CD4-positive, alpha-beta T cell treated with Interleukin-15 for 1 hour (primary cell): ENCODE measurements at regions not wholly inside any gene's neighbourhood (a gene's known extent, or its start where the extent isn't known, plus 50 kb on each side); places are given as distances from the start of the nearest gene placed in this dataset.
A peak's percentile ranks its signal among the peaks of the same experiment; 100 is the strongest.
"Not testable (repeated sequence)": the region's sequence is repeated elsewhere in the genome, so short reads cannot be mapped to it uniquely, and the experiment has no call there.

Experiments
- DNase-seq: peaks from one replicate; pipeline ENCODE4 v3.0.0-alpha.2; 2020

- DNase-seq = no peak
These were observed 397.5 kb upstream of the PRKCQ start for GRCh38 chr10:6977398-6978186.

- peak; percentile 27 for DNase-seq
These were observed 393.8 kb upstream of the PRKCQ start for GRCh38 chr10:6973899-6974298.

DNA sequence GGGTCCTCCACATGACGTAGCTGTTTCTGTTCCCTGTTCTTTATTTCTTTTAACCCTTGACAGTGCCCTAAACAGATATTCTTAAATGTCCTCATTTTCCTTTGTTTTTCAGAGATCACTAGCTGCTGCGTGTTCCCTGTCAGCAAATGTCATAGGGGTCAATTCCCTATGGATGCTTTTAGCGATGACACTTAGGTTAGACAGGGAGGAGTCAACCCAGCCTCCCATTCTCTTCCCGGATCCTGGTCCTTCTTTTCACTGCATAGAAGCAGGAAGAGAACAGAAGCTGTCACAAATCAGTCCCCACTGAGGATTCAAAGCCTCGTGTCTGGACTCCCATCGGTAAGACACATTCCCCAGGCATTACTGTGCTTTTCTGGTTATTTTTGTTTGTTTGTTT, 392.1 kb upstream of the PRKCQ start:
- DNase-seq = no peak

DNA sequence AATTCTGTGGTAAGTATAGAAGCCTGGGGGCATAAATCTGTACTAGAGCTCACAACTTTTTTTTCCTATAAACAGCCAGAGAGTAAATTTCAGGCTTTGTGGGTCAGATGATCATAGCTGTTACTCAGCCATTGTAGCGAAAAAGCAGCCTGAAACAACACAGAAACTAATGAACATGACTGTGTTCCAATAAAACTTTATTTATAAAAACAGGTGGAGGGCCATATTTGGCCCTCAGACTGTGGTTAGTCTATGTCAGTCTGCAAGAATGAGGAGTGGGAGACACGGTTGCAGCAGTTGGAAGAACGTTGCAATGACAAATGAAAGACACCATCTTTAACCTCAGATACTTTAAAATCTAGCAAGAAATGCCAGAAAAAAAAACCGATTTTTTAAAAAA, 389.6 kb upstream of the PRKCQ start:
- DNase-seq = no peak

DNA sequence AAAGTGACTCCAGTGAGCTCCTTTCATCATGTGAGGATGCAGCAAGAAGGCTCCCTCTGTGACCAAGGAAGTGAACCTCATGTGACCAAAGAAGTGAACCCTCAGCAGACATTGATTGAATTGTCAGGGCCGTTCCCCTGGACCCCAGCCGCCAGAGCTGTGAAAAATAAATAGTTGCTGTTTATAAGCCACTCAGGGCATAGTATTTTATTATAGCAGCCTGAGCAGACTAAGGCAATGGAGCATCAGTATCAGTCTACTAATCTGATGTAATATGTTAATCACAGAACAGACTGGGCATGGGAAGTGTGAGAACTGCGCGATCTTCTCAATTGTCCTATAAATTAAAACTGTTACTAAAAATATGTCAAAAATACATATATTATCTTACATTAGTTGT, 384.5 kb upstream of the PRKCQ start:
- DNase-seq = no peak

DNA sequence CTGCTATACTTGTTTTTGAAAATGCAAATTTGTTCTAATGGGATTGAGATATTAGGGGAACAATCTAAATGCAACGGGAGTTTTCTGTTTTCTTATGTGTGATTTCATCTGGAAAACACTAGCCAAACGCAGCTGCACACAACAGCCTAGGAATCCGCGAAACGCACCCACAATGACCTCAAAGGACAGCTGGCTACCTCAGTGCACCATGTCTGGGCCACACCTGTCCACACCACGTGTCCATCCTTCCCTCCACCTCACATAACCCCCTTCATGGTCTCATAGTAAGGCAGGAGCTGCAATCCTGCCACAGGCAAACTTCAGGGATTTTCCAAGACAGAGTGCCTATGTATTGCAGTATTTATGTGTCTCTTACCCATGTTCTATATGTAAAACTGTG, 382.5 kb upstream of the PRKCQ start:
- DNase-seq = no peak

- no peak for DNase-seq
These were observed 378.6 kb upstream of the PRKCQ start for GRCh38 chr10:6958711-6959110.

GRCh38 chr10:6958254-6958653, 378.2 kb upstream of the PRKCQ start:
- no peak for DNase-seq

DNA sequence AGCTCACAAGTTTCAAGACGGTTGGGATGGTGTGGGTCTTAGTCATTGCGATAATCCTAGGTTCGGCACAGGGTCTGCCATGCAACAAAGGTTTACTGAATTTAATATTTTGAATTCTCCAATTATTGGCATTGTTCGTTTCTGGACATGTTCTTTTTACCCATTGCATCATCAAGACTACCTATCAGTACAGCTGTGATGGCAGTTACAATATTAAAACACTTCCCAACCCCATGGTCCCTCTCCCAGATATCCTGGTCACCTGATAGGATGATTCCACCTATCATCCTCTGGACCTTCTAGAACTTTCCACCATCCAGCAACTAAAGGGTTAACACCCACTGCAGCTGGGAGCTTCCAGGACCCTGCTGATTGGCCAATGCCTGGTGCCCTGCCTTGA, 377.8 kb upstream of the PRKCQ start:
- DNase-seq = no peak

DNA sequence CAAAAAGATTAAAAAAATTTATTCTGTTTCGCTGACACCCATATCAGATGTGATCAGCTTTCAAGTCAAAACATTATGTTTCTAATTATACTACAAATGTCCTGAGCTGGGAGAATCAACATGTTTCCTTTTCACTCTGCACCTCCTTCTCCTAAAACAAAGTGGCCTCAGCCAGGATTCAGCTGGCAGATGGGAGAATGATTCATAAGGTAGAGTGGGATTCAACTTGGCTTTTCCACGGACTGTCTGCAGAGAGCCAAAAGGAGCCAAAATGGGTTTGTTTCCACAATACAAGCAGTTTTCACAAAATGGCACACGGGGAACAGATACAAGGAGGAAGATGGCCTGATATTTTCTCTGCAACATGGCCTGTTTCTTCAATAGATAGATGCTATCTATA, 376.5 kb upstream of the PRKCQ start:
- no peak for DNase-seq

DNA sequence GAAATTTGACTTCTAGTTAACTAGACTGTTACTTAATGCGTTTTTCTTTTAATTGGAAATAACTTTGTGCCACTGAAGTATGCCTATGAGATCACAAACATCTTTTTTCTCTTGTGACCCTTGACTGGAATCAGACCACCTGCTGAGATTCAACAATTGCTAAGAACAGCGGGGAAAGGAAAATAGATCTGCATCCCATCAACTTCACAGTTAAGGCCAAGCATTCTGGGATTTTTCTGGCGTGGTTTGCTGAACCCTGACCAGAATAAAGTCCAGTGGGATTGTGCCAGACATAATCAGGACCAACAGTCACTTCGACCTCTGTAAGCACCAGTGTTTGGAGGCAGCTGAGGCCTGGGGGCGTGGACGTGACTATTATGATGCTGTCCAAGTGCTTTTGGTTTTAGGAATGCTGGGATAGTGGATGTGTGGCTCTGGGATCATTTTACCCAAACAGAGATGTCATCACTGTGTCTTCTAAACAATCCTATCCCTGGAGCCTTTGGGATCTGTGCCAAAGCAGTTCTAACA, 373.3 kb upstream of the PRKCQ start:
- DNase-seq = no peak

DNA sequence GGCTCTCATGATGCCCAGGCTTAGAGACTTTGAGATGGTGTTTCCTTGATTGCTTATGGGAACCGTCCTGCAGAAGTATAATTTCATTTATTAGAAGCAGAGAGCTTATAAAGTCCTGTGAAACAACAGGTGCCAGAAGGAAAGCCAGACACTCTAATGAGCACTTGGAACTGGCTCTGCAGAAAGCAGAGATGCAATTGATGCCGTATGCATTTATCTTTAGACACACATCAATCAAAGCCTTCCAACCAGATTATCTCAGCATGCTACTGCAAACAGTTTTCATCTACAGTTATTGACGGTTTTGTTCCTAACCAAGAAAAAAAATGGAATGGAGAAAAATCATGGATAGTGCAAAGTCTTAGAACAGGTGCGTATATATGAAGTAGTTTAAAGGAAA, 371.7 kb upstream of the PRKCQ start:
- no peak for DNase-seq

- DNase-seq = no peak
These were observed 370.1 kb upstream of the PRKCQ start for GRCh38 chr10:6950133-6950532.

DNA sequence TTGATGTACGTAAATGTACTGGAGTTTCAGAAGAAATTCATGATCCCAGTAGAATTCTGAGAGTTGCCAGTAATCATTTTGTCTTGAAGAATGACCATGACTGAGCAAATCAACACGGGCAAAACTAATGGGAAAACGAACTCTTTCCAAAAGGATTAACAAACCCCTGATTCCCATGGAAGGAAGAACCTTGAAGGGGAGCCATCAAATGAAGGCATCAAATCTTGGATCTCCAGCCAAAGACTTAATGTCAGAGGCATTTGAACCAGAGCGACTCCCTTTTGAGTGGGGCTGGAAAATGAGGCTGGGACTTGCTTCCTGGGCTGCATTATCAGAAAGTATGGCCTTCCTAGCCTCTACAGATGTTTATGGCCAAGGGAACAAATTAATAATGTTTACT, 364.4 kb upstream of the PRKCQ start:
- DNase-seq = no peak

DNA sequence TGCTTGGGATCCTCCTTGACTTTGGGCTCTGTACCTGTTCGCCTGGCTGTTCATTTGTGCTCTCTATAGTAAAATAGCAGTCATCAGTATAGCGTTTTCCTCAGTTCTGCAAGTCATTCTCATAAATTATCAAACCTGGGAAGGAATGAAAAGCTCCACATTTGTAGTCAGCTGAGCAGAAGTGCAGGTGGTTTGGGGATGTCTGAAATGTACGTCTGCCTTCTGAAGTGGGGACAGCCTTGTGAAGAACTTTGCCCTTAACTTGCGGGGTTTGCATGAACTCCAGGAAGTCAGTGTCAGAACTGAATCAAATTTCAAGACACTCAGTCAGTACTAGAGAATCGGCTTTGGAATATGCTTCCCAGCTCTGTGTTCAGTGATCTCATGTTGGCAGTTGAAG, 358.3 kb upstream of the PRKCQ start:
- no peak for DNase-seq

GRCh38 chr10:6936931-6937330, 356.9 kb upstream of the PRKCQ start:
- DNase-seq = no peak

DNA sequence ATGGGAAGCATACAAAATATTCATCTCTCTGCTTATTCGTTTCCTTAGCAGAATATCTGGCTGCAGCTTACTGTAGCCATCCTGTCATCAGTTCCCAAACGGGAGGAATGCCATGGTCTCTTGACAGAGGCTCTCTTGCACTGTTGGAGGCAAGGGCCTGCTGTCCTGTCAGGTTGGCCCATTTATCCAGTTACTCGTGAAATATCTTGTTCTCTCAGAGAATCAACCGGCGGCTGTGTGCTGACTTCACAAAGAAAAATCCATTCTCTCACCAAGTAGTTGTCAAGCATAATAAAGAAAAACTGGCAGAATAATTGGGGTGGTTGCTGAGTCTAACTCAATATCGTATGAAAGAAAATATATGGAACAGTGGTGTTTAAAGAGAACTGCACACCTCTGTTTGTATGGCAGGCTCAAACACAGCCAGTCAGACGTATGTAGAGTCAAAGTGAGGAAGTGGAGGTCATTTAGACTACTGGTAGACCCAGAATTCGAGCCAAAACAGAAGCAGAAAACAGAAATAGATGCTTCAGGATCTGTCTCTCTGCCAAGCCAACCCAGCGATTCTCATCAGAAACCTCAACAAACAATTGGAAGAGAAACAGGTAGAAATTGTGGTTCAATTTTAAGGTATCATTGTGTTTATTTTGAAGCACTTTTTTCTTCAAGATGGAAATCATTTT, 349.2 kb upstream of the PRKCQ start:
- no peak for DNase-seq

GRCh38 chr10:6928586-6928985, 348.5 kb upstream of the PRKCQ start:
- no peak for DNase-seq

DNA sequence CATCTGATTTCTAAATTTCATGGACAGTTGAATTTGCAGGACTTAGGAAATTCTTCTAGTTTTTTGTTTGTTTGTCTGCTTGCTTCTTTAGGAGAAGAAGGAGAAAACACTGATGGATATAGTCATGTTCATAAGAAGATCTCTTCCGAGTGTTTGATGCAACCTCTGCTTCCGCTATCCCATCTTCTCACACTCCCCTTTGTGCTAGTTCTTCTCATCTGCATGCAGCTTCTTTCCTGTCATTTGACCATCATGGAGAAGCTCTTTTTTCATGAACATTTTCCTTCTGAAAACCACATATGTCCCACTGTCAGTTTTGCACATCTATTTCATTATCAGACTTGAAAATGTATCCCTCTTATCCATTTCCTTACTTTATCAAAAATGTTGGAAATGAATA, 346.9 kb upstream of the PRKCQ start:
- no peak for DNase-seq

GRCh38 chr10:6925146-6925545, 345.1 kb upstream of the PRKCQ start:
- no peak for DNase-seq

DNA sequence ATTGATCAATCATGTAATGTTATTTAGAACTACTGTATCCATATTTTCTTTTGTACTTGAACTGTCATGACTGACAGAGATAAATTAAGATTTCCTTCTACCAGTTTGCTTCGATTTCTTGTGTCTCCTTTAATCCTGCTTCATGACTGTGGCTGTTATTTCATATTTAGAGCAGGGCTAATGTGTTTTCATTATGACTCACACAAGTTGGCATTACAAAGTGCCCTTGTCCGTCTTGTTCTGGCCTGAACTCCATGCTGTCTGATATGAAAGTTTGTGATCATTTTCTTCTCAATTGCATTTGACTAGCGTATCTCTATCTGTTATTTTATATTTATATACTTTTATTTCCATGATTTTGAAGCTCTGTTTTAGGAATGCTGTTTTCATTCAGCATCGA, 344.1 kb upstream of the PRKCQ start:
- no peak for DNase-seq

- not testable (repeated sequence) for DNase-seq
These were observed 340.9 kb upstream of the PRKCQ start for GRCh38 chr10:6921026-6921425.

DNA sequence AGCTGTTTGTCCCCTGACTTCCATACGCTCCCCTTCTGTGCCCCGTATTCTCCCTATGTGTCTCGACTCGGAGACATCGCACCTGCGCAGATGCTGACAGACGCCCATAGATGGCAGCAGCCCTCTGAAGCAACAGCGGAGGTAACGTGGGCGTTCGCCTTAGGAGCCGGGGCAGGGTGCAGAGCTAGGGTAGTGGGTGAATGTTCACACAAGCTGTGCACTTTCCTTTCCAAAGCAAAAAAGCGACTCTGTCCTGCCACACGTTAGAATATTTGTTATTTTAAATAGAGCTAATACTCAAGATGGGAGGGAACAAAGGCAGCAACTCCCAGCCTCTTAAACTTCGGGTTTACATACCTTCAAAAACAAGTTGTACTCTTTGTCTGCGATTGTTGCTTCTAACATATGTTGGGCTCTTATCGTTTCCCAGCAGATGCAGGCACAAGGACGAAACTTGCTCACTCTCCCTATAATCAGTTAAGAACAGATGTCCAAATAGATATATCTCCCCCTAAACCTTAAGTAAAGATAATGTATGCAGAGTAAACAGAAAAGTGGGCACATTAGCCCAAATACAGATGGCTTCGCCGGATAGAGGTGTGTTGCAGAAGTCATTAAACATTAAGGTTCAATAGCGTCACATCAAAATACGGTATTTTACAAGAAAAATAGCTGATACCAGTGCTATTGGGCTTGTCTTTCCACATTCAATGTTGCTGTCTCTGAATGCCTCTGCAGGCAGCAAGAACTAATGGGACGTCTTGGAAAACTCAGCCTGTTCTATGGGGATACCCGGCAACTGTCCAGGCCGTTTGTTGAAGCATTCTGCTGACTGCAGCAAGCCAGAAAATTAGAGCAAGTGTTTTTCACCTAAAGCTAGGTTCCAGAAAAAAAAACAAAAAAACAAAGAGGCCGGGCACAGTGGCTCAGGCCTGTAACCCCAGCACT, 340.3 kb upstream of the PRKCQ start:
- DNase-seq = peak; percentile 79
